Ureter (tissue), 1 donor: ENCODE measurements at regions not wholly inside any gene's neighbourhood (a gene's known extent, or its start where the extent isn't known, plus 50 kb on each side); places are given as distances from the start of the nearest gene placed in this dataset.
A peak's percentile ranks its signal among the peaks of the same experiment; 100 is the strongest.

Source experiments
- DNase-seq: peaks from one replicate; pipeline ENCODE4 v3.0.0-alpha.2; 2020; ENCODE audit warnings: low spot score
- donor health status: DM: yes; HTN: yes; CAD: no.

GRCh38 chr1:239879321-239880170 lies 212.1 kb upstream of the FMN2 start:
- DNase-seq: no peak

GRCh38 chr1:239882967-239883366 lies 208.7 kb upstream of the FMN2 start:
- DNase-seq: no peak

GRCh38 chr1:239884796-239885195 lies 206.9 kb upstream of the FMN2 start:
- DNase-seq: no peak

- no peak for DNase-seq
Measured at GRCh38 chr1:239886266-239886665, 205.4 kb upstream of the FMN2 start.

- DNase-seq: no peak
Measured at GRCh38 chr1:239888639-239889038, 203.0 kb upstream of the FMN2 start.

GRCh38 chr1:239891621-239892358 lies 199.9 kb upstream of the FMN2 start:
- DNase-seq: no peak

- DNase-seq: no peak
Measured at GRCh38 chr1:239892602-239893001, 199.1 kb upstream of the FMN2 start.

GRCh38 chr1:239893127-239893731 lies 198.5 kb upstream of the FMN2 start:
- no peak for DNase-seq

- no peak for DNase-seq
Measured at GRCh38 chr1:239896569-239896968, 195.1 kb upstream of the FMN2 start.

- DNase-seq: no peak
Measured at GRCh38 chr1:239896980-239897379, 194.7 kb upstream of the FMN2 start.

GRCh38 chr1:239897458-239897857 lies 194.2 kb upstream of the FMN2 start:
- DNase-seq: no peak

- DNase-seq: peak; percentile 85
Measured at GRCh38 chr1:239898062-239898730, 193.5 kb upstream of the FMN2 start.

GRCh38 chr1:239899747-239900146 lies 191.9 kb upstream of the FMN2 start:
- DNase-seq: no peak

- DNase-seq: no peak
Measured at GRCh38 chr1:239906394-239906793, 185.3 kb upstream of the FMN2 start.

- DNase-seq: no peak
Measured at GRCh38 chr1:239909898-239910297, 181.8 kb upstream of the FMN2 start.

- no peak for DNase-seq
Measured at GRCh38 chr1:239912471-239912870, 179.2 kb upstream of the FMN2 start.

- DNase-seq: no peak
Measured at GRCh38 chr1:239913141-239913585, 178.5 kb upstream of the FMN2 start.

- DNase-seq: no peak
Measured at GRCh38 chr1:239914751-239915231, 176.9 kb upstream of the FMN2 start.

- DNase-seq: no peak
Measured at GRCh38 chr1:239918634-239919033, 173.0 kb upstream of the FMN2 start.

- DNase-seq: no peak
Measured at GRCh38 chr1:239920214-239920613, 171.5 kb upstream of the FMN2 start.

GRCh38 chr1:239922778-239923522 lies 168.7 kb upstream of the FMN2 start:
- no peak for DNase-seq
